Mesendoderm (in vitro differentiated cells): ENCODE measurements at regions not wholly inside any gene's neighbourhood (a gene's known extent, or its start where the extent isn't known, plus 50 kb on each side); places are given as distances from the start of the nearest gene placed in this dataset.

Experiments used
- DNase-seq: peaks from one replicate; pipeline ENCODE4 v3.0.0; 2013
- H2AK5ac ChIP-seq: 2 replicates; pipeline ENCODE4 v1.6.1; 2013; ENCODE audit warnings: low read length, inconsistent platforms
- H2BK120ac ChIP-seq: 2 replicates; pipeline ENCODE4 v1.6.1; 2013; ENCODE audit warnings: low read depth, mild to moderate bottlenecking, low read length, moderate library complexity, mixed read lengths
- H2BK15ac ChIP-seq: replicated peaks from 2 replicates; pipeline ENCODE4 v1.6.1; 2013; ENCODE audit warnings: low read depth, mild to moderate bottlenecking, moderate library complexity
- H2BK5ac ChIP-seq: 2 replicates; pipeline ENCODE4 v1.6.1; 2013; ENCODE audit warnings: low read length, inconsistent platforms
- H3K18ac ChIP-seq: 2 replicates; pipeline ENCODE4 v1.6.1; 2013; ENCODE audit warnings: mild to moderate bottlenecking, low read length, mixed read lengths
- H3K23ac ChIP-seq: one replicate; pipeline ENCODE4 v1.6.1; 2013; ENCODE audit warnings: low read length
- H3K27ac ChIP-seq: 2 replicates; pipeline ENCODE4 v1.5.1; 2013; ENCODE audit warnings: low read depth, mild to moderate bottlenecking, inconsistent platforms, low read length, moderate library complexity
- H3K27me3 ChIP-seq: 2 replicates; pipeline ENCODE4 v1.6.1; 2013; ENCODE audit warnings: low read length, control low read depth, mild to moderate bottlenecking, inconsistent platforms; ENCODE audit not compliant: insufficient read depth, poor library complexity
- H3K36me3 ChIP-seq: 2 replicates; pipeline ENCODE4 v1.6.1; 2013; ENCODE audit warnings: low read length, inconsistent platforms; ENCODE audit not compliant: control insufficient read depth, insufficient read depth
- H3K4ac ChIP-seq: one replicate; pipeline ENCODE4 v1.6.1; 2013; ENCODE audit warnings: low read depth, mild to moderate bottlenecking, low read length, moderate library complexity
- H3K4me1 ChIP-seq: 2 replicates; pipeline ENCODE4 v1.6.1; 2013; ENCODE audit warnings: low read depth, low read length, inconsistent platforms; ENCODE audit not compliant: control insufficient read depth
- H3K4me2 ChIP-seq: 2 replicates; pipeline ENCODE4 v1.6.1; 2013; ENCODE audit warnings: low read length
- H3K4me3 ChIP-seq: 2 replicates; pipeline ENCODE4 v1.5.1; 2013; ENCODE audit warnings: mild to moderate bottlenecking, low read length
- H3K56ac ChIP-seq: one replicate; pipeline ENCODE4 v1.6.1; 2013; ENCODE audit warnings: low read length
- H3K79me1 ChIP-seq: 2 replicates; pipeline ENCODE4 v1.6.1; 2013; ENCODE audit warnings: low read length, inconsistent platforms
- H3K79me2 ChIP-seq: 2 replicates; pipeline ENCODE4 v1.6.1; 2013; ENCODE audit warnings: mild to moderate bottlenecking, low read length; ENCODE audit not compliant: control insufficient read depth, insufficient read depth
- H3K9ac ChIP-seq: 2 replicates; pipeline ENCODE4 v1.6.1; 2013; ENCODE audit warnings: low read length, inconsistent platforms
- H4K5ac ChIP-seq: one replicate; pipeline ENCODE4 v1.6.1; 2013; ENCODE audit warnings: low read length
- H4K8ac ChIP-seq: one replicate; pipeline ENCODE4 v1.6.1; 2013; ENCODE audit warnings: low read depth, mild to moderate bottlenecking, control low read depth, low read length, moderate library complexity
- WGBS: extraction: QIAGEN DNeasy Blood & Tissue Kit; methylation state at CpG from one replicate; pipeline ENCODE4 v1.1.7; 2013; ENCODE audit warnings: low lambda C conversion rate, missing lambda C conversion rate; ENCODE audit not compliant: insufficient coverage; ENCODE audit errors: extremely low coverage; 5-methylcytosine and 5-hydroxymethylcytosine counted together

DNA sequence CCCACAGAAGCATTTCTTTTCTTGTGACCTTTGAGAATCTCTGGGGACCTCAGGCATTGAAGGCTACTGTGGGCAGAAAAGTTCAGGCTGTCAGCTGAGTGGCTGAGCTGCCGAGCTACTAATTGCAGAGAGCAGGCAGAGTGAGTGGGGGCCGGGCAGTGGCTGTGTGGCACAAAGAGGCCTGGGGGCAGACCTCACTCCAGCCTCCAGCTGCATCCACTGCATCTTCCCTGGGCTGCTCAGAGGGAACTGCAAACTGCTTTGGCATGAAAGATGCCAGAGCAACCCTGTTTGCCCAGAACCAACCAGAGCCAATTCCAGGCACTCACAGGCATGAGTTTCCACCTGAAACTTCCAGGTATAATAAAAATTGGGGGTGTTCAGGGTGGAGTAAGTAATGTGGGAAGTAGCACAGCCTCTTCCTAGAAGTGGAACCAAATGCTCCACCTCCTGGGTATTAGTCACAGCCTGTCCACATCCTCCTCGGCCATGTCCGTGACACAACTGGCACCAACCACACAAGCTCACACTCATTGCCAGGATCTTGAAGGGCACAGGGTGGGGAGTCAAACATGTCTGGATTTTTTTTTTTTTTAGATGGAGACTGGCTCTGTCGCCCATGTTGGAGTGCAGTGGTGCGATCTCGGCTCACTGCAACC lies 548.9 kb downstream of the BNC2 start:
- no peak overlapping the region for H3K4me3 ChIP-seq
- H3K4ac ChIP-seq = no peak overlapping the region
- no peak overlapping the region for H3K9ac ChIP-seq
- H3K4me2 ChIP-seq = no peak overlapping the region
- H3K79me2 ChIP-seq = no peaks in the 10 kb centered on the region
- H2BK5ac ChIP-seq = no peak overlapping the region
- H3K36me3 ChIP-seq = no peaks in the 10 kb centered on the region
- no peak for DNase-seq
- no peak overlapping the region for H3K56ac ChIP-seq
- no peaks in the 10 kb centered on the region for H3K79me1 ChIP-seq
- no peaks in the 10 kb centered on the region for H3K27me3 ChIP-seq
- no peak overlapping the region for H2BK120ac ChIP-seq
- H3K4me1 ChIP-seq = no peaks in the 10 kb centered on the region
- H2AK5ac ChIP-seq = no peak overlapping the region
- H2BK15ac ChIP-seq = no peak overlapping the region
- H3K18ac ChIP-seq = no peak overlapping the region
- no peak overlapping the region for H4K5ac ChIP-seq
- H3K27ac ChIP-seq = no peak overlapping the region
- WGBS = no CpG with 5 or more reads among the region's 7 CpGs
- H4K8ac ChIP-seq = no peak overlapping the region
- H3K23ac ChIP-seq = no peak overlapping the region

DNA sequence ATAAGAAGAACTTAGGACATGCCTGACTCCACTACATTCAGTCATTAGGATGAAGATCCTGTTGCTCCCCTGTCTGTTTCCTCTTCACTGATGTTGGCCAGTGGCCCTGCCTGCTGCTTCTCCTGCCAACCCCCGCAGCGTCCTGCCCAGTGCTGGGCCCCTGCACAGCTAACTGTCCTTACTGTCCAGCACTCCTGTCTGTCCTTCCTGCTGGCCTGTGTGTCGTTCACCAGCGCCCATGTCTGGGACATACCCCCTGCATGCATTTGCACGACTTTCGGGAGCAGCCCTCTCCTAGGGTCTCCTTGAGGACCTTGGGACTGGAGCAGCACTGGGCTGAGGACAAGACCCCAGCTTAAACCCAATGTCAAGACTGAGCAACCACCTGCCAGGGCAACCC lies 547.6 kb downstream of the BNC2 start:
- H3K4me3 ChIP-seq = no peak overlapping the region
- H3K79me1 ChIP-seq = no peaks in the 10 kb centered on the region
- H3K9ac ChIP-seq = no peak overlapping the region
- no peak overlapping the region for H3K18ac ChIP-seq
- H3K4me1 ChIP-seq = no peaks in the 10 kb centered on the region
- H2BK5ac ChIP-seq = no peak overlapping the region
- no peak overlapping the region for H3K23ac ChIP-seq
- H4K8ac ChIP-seq = no peak overlapping the region
- no peaks in the 10 kb centered on the region for H3K27me3 ChIP-seq
- no peak for DNase-seq
- H2AK5ac ChIP-seq = no peak overlapping the region
- no peak overlapping the region for H4K5ac ChIP-seq
- H2BK15ac ChIP-seq = no peak overlapping the region
- no peaks in the 10 kb centered on the region for H3K36me3 ChIP-seq
- no peak overlapping the region for H2BK120ac ChIP-seq
- H3K4ac ChIP-seq = no peak overlapping the region
- H3K27ac ChIP-seq = no peak overlapping the region
- no peak overlapping the region for H3K4me2 ChIP-seq
- WGBS = no CpG with 5 or more reads among the region's 6 CpGs
- no peaks in the 10 kb centered on the region for H3K79me2 ChIP-seq
- H3K56ac ChIP-seq = no peak overlapping the region

DNA sequence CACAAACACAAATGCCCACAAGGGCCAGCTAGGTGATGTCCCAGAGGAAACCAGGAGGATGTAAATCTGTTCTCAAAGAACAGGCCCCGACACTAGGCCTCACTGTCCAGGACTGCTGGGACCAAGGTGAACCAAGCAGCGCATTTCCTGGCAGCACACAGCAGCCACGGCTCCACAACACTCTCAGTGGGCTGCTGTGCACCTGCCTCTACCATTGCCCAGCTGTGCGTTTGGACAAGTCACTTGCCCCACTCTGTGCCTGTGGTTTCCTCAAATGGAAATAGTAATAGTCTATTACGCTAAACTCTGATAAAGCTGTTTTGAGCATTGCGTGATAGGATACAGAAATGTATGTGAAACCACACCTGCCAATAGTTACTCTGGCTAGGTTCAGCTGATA lies 544.5 kb downstream of the BNC2 start:
- H3K36me3 ChIP-seq = no peaks in the 10 kb centered on the region
- no peak overlapping the region for H2BK120ac ChIP-seq
- H4K8ac ChIP-seq = no peak overlapping the region
- no CpG with 5 or more reads among the region's 6 CpGs for WGBS
- no peak overlapping the region for H2AK5ac ChIP-seq
- no peak overlapping the region for H2BK15ac ChIP-seq
- H3K4ac ChIP-seq = no peak overlapping the region
- H3K27me3 ChIP-seq = no peaks in the 10 kb centered on the region
- no peak overlapping the region for H4K5ac ChIP-seq
- no peak overlapping the region for H3K9ac ChIP-seq
- H2BK5ac ChIP-seq = no peak overlapping the region
- no peak overlapping the region for H3K56ac ChIP-seq
- no peak overlapping the region for H3K4me3 ChIP-seq
- H3K23ac ChIP-seq = no peak overlapping the region
- H3K4me1 ChIP-seq = no peaks in the 10 kb centered on the region
- DNase-seq = no peak
- no peak overlapping the region for H3K18ac ChIP-seq
- H3K79me1 ChIP-seq = no peaks in the 10 kb centered on the region
- no peaks in the 10 kb centered on the region for H3K79me2 ChIP-seq
- H3K4me2 ChIP-seq = no peak overlapping the region
- H3K27ac ChIP-seq = no peak overlapping the region

DNA sequence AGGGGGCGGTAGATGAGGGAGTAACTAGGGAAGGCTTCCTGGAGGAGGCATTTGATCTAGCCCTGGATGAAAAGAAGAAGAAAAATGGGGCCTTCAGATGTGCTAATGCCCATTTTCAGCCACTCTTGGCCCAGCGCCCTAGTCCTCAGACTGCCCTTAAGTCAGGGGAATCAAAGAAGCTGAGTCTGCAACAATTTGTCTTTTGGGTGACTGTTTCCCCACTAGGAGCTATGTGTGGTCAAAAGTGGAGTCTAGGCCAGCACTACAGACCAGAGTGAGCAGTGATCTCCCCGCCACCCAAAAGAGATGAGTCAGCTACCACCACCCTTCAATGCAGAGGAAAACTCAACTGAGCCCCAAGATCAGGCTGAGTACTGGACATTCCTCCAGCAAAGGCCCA lies 542.1 kb downstream of the BNC2 start:
- Histone ChIP-seq H3K23ac (no peak overlapping the region), H3K27me3 (no peaks in the 10 kb centered on the region), H2BK15ac (no peak overlapping the region), H3K79me1 (no peaks in the 10 kb centered on the region), H3K4me1 (no peaks in the 10 kb centered on the region), H2AK5ac (no peak overlapping the region), H4K5ac (no peak overlapping the region), H3K4me3 (no peak overlapping the region), H3K4ac (no peak overlapping the region), H3K79me2 (no peaks in the 10 kb centered on the region), H3K4me2 (no peak overlapping the region), H3K27ac (no peak overlapping the region), H3K18ac (no peak overlapping the region), H3K9ac (no peak overlapping the region), H2BK5ac (no peak overlapping the region), H3K56ac (no peak overlapping the region), H2BK120ac (no peak overlapping the region), H4K8ac (no peak overlapping the region), H3K36me3 (no peaks in the 10 kb centered on the region)
- no CpG with 5 or more reads among the region's 3 CpGs for whole genome bisulfite sequencing
- no peak for DNase-seq

DNA sequence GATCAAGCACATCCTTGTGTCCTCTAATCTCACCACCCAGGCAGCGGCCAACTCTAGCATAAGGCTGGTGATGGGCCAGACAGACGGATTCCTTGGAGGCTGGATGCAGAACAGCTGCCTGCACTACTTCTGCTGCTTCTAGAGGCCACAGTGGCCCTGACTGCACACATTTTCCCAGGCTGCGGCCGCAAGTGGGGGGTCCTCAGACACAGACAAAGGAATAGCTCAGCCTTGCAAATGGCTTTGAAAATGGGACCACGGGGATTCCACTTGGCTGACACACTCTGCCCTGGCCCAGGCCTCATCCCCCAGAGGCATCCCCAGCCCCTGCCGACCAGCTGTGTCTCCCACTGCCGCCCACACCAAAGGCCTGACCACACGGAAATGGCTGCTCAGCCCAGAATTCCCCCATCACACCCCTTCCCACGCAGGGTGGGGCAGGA lies 540.8 kb downstream of the BNC2 start:
- DNase-seq = no peak
- Histone ChIP-seq H3K4me1 (no peaks in the 10 kb centered on the region), H3K27ac (no peak overlapping the region), H3K18ac (no peak overlapping the region), H3K23ac (no peak overlapping the region), H3K79me2 (no peaks in the 10 kb centered on the region), H2BK5ac (no peak overlapping the region), H3K36me3 (no peaks in the 10 kb centered on the region), H3K4me3 (no peak overlapping the region), H3K4me2 (no peak overlapping the region), H2AK5ac (no peak overlapping the region), H3K56ac (no peak overlapping the region), H4K8ac (no peak overlapping the region), H3K27me3 (no peaks in the 10 kb centered on the region), H3K9ac (no peak overlapping the region), H2BK15ac (no peak overlapping the region), H2BK120ac (no peak overlapping the region), H3K4ac (no peak overlapping the region), H3K79me1 (no peaks in the 10 kb centered on the region), H4K5ac (no peak overlapping the region)
- WGBS = no CpG with 5 or more reads among the region's 9 CpGs

DNA sequence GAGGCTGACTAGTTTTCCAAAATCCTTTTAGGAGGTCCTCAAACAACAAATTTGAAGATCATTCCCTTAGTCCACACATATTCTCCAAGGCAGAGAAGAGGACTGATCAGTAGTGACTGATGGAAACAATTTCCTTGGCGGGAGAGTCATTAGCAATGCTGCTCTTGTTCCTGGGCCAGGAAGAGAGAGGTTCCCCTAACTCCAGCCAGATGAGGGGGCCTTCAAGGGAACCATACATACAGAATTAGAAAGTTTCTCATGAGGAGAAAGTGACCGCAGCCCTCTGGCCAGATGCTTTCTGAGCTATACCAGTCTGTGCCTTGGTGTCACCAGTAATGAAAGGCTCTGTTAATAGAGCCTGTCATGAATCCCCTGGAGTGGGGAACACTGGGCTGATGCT lies 539.4 kb downstream of the BNC2 start:
- no peak overlapping the region for H3K9ac ChIP-seq
- no peak for DNase-seq
- no peak overlapping the region for H2BK15ac ChIP-seq
- no peaks in the 10 kb centered on the region for H3K4me1 ChIP-seq
- no peak overlapping the region for H2AK5ac ChIP-seq
- H3K27me3 ChIP-seq = no peaks in the 10 kb centered on the region
- H3K36me3 ChIP-seq = no peaks in the 10 kb centered on the region
- H3K4ac ChIP-seq = no peak overlapping the region
- H2BK5ac ChIP-seq = no peak overlapping the region
- H3K4me3 ChIP-seq = no peak overlapping the region
- no peak overlapping the region for H3K27ac ChIP-seq
- H3K23ac ChIP-seq = no peak overlapping the region
- no peaks in the 10 kb centered on the region for H3K79me1 ChIP-seq
- H3K56ac ChIP-seq = no peak overlapping the region
- no CpG with 5 or more reads among the region's 2 CpGs for WGBS
- no peaks in the 10 kb centered on the region for H3K79me2 ChIP-seq
- no peak overlapping the region for H3K18ac ChIP-seq
- no peak overlapping the region for H3K4me2 ChIP-seq
- no peak overlapping the region for H4K5ac ChIP-seq
- H4K8ac ChIP-seq = no peak overlapping the region
- no peak overlapping the region for H2BK120ac ChIP-seq
